ENCODE measurements at regions not wholly inside any gene's neighbourhood (a gene's known extent, or its start where the extent isn't known, plus 50 kb on each side); places are given as distances from the start of the nearest gene placed in this dataset.

GRCh38 chr5:130678637-130679036 is 486.4 kb downstream of the HINT1 start:
- no peaks in the 10 kb centered on the region for H3F3A ChIP-seq (ENCODE audit: low read depth)
- no peaks in the 10 kb centered on the region for H3K4me1 ChIP-seq
- Mint-ChIP-seq H3K27ac (no peak overlapping the region), H3K27me3 (ENCODE audit: insufficient read depth, low read depth) (peaks cover 2% of the 10 kb centered on the region), H3K9me3 (no peaks in the 10 kb centered on the region), H3K36me3 (no peaks in the 10 kb centered on the region), H3K4me3 (no peak overlapping the region), H3K4me1 (no peaks in the 10 kb centered on the region)
- no peak overlapping the region for H3K4me2 ChIP-seq
- H4K20me1 ChIP-seq (ENCODE audit: low read depth), result no peaks in the 10 kb centered on the region
- H3K36me3 ChIP-seq, result no peaks in the 10 kb centered on the region
- DNase-seq (ENCODE audit: low spot score), result no peak
- TF ChIP-seq CTCF (IDR thresholded peaks at IDR 0.05), result no peak
- no peak for TF ChIP-seq EZH2phosphoT487 (IDR thresholded peaks at IDR 0.05)
- no peak for TF ChIP-seq EZH2 (IDR thresholded peaks at IDR 0.05)
- no peaks in the 10 kb centered on the region for H3K9me3 ChIP-seq (ENCODE audit: low read depth)
- no peak overlapping the region for H3K27ac ChIP-seq
- H3K9ac ChIP-seq, result no peak overlapping the region
- no peak overlapping the region for H3K4me3 ChIP-seq
- no peaks in the 10 kb centered on the region for H3K27me3 ChIP-seq
- no peaks in the 10 kb centered on the region for H3K79me2 ChIP-seq (ENCODE audit: low read depth)
- H2AFZ ChIP-seq (replicated peaks), result peak overlapping the region; percentile 27

- H3K4me2 ChIP-seq, result no peak overlapping the region
- no peaks in the 10 kb centered on the region for H3K27me3 Mint-ChIP-seq (ENCODE audit: insufficient read depth, low read depth)
- no peaks in the 10 kb centered on the region for H3K36me3 ChIP-seq
- H3K4me3 Mint-ChIP-seq, result no peak overlapping the region
- no peaks in the 10 kb centered on the region for H3K4me1 Mint-ChIP-seq
- no peaks in the 10 kb centered on the region for H3K4me1 ChIP-seq
- no peak overlapping the region for H3K4me3 ChIP-seq
- H2AFZ ChIP-seq (replicated peaks), result no peak overlapping the region
- H3K27me3 ChIP-seq, result no peaks in the 10 kb centered on the region
- no peaks in the 10 kb centered on the region for H3K9me3 ChIP-seq (ENCODE audit: low read depth)
- H3K27ac ChIP-seq, result no peak overlapping the region
- no peaks in the 10 kb centered on the region for H3K9me3 Mint-ChIP-seq
- no peaks in the 10 kb centered on the region for H4K20me1 ChIP-seq (ENCODE audit: low read depth)
- DNase-seq (ENCODE audit: low spot score), result no peak
- H3K27ac Mint-ChIP-seq, result no peak overlapping the region
- TF ChIP-seq EZH2phosphoT487 (IDR thresholded peaks at IDR 0.05) (no peak), CTCF (IDR thresholded peaks at IDR 0.05) (no peak), EZH2 (IDR thresholded peaks at IDR 0.05) (no peak)
- H3K36me3 Mint-ChIP-seq, result no peaks in the 10 kb centered on the region
- no peaks in the 10 kb centered on the region for H3F3A ChIP-seq (ENCODE audit: low read depth)
- no peak overlapping the region for H3K9ac ChIP-seq
- H3K79me2 ChIP-seq (ENCODE audit: low read depth), result no peaks in the 10 kb centered on the region
Measured at GRCh38 chr5:130666462-130666861, 498.6 kb downstream of the HINT1 start.

- no peaks in the 10 kb centered on the region for H3K36me3 Mint-ChIP-seq
- Histone ChIP-seq H3K4me2 (no peak overlapping the region), H3K9ac (no peak overlapping the region), H3K4me1 (no peaks in the 10 kb centered on the region), H4K20me1 (ENCODE audit: low read depth) (no peaks in the 10 kb centered on the region), H3K36me3 (no peaks in the 10 kb centered on the region), H3K27ac (no peak overlapping the region), H3F3A (ENCODE audit: low read depth) (no peaks in the 10 kb centered on the region), H2AFZ (replicated peaks) (no peak overlapping the region), H3K4me3 (no peak overlapping the region), H3K27me3 (no peaks in the 10 kb centered on the region), H3K79me2 (ENCODE audit: low read depth) (no peaks in the 10 kb centered on the region), H3K9me3 (ENCODE audit: low read depth) (no peaks in the 10 kb centered on the region)
- no peak overlapping the region for H3K4me3 Mint-ChIP-seq
- no peaks in the 10 kb centered on the region for H3K9me3 Mint-ChIP-seq
- no peak for DNase-seq (ENCODE audit: low spot score)
- H3K27ac Mint-ChIP-seq, result no peak overlapping the region
- H3K27me3 Mint-ChIP-seq (ENCODE audit: insufficient read depth, low read depth), result no peaks in the 10 kb centered on the region
- H3K4me1 Mint-ChIP-seq, result no peaks in the 10 kb centered on the region
- TF ChIP-seq EZH2 (IDR thresholded peaks at IDR 0.05), result no peak
- no peak for TF ChIP-seq CTCF (IDR thresholded peaks at IDR 0.05)
- TF ChIP-seq EZH2phosphoT487 (IDR thresholded peaks at IDR 0.05), result no peak
Measured at GRCh38 chr5:130652176-130652575, 512.9 kb downstream of the HINT1 start.

Data from neural progenitor cell (in vitro differentiated cells).